LNCAP (cell line): ENCODE measurements at regions not wholly inside any gene's neighbourhood (a gene's known extent, or its start where the extent isn't known, plus 50 kb on each side); places are given as distances from the start of the nearest gene placed in this dataset.

Experiments used
- CTCF ChIP-seq: fragments of 450-650 bp; IDR thresholded peaks from 2 replicates; pipeline ENCODE4 v1.5.1; 2017; ENCODE audit warnings: mild to moderate bottlenecking

DNA sequence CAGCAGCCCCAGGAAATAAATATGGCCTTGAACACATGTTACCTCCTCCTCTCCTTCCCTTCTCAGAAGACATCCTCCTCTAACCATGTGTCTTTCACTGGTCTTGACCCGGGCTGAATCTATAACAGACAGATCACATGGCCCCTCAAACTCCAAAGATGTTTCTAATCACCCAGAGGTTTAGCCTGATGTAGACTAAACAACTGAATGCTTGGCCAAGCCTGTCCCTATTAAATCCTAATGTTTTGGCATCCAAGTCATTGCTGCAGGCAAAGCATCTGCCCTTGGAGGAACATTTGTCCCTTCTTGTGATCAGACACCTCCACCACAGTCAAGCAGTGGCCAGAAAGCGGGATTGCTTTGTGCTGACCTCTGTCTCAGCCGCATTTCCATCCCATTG, 65.5 kb downstream of the ANKRD60 start:
- no peak for TF ChIP-seq CTCF

- TF ChIP-seq CTCF, result no peak
Measured at GRCh38 chr20:58161192-58161591, 67.3 kb downstream of the ANKRD60 start.

- no peak for TF ChIP-seq CTCF
Measured at GRCh38 chr20:58160451-58161061, 67.9 kb downstream of the ANKRD60 start.

- TF ChIP-seq CTCF, result no peak
Measured at GRCh38 chr20:58155148-58155925, 73.1 kb downstream of the ANKRD60 start.

DNA sequence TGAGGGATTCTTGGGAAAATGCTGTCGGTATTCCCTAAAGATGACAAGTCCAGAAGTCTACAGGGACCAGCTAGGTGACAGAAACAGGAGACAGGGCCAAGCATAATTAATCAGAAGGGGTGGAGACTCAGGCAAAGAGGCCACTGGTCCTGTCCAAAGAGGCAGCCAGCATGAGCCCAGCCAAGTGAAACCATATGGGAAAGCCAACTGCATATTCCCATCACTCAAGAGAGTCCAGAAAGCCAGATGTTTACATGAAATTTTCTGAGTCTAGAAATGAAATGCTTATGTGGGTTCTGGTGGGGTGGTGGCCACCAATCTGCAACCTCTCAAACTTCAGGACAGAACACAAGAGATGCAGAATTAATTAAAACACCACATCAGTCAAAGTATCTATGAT, 74.3 kb downstream of the ANKRD60 start:
- no peak for TF ChIP-seq CTCF

DNA sequence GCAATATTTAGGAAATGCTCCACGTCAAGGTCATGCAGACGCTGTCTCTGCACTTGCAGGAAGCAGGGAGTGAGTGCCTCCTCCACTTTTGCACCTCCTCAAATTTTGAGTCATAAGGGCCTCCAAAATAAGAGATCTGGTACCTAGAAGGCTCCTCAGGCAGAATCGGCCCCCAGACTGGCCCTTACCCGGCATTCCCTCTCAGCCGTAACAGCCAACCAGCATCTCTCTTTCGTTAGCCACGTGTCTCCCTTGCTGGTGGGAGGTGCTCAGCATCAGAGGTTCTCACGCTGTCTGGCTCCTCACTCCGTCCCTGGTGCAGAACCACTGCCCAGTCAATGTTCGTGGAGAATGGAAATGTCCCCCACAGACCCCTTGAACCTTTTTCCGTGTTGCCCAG, 75.3 kb downstream of the ANKRD60 start:
- TF ChIP-seq CTCF, result no peak

GRCh38 chr20:58150772-58151171, 77.7 kb downstream of the ANKRD60 start:
- TF ChIP-seq CTCF, result no peak
